ENCODE measurements at regions not wholly inside any gene's neighbourhood (a gene's known extent, or its start where the extent isn't known, plus 50 kb on each side); places are given as distances from the start of the nearest gene placed in this dataset.
"Not testable (repeated sequence)": the region's sequence is repeated elsewhere in the genome, so short reads cannot be mapped to it uniquely, and the experiment has no call there.

DNA sequence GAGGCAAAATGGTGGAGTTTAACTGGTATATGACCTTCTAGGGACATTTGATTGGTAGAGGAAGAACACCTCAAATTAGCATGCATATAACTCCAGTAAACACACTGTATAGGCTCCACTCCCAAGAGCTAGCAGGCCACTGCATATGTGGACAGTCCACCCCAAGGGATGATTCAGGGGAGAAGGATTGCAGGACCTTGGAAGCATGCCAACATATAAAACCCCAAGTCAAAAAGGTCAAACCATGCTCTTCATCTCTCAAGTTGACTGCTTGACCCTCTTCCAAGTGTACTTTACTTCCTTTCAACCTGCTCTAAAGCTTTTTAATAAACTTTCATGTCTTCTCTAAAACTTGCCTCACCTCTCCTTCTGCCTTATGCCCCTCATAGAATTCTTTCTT lies 459.9 kb upstream of the CCDC179 start:
- no peak overlapping the region for H3K27ac ChIP-seq
- no peak for DNase-seq (ENCODE audit: low spot score in 2 of 2)
- no peaks in the 10 kb centered on the region for H3K36me3 ChIP-seq
- H3K4me3 ChIP-seq = no peak overlapping the region
- TF ChIP-seq EP300 (IDR thresholded peaks at IDR 0.05) (no peak), CTCF (IDR thresholded peaks at IDR 0.05) (no peak), POLR2AphosphoS5 (IDR thresholded peaks at IDR 0.05) (no peak), POLR2A (IDR thresholded peaks at IDR 0.05) (no peak)
- no peaks in the 10 kb centered on the region for H3K27me3 ChIP-seq
- H3K4me1 ChIP-seq = no peaks in the 10 kb centered on the region
- H3K9me3 ChIP-seq = peaks cover 7% of the 10 kb centered on the region

GRCh38 chr11:23335586-23335985 lies 475.3 kb upstream of the CCDC179 start:
- not testable (repeated sequence) for H3K4me3 ChIP-seq; H3K9me3 ChIP-seq; H3K27me3 ChIP-seq; H3K27ac ChIP-seq; DNase-seq (ENCODE audit: low spot score in 2 of 2); H3K36me3 ChIP-seq; H3K4me1 ChIP-seq
- 86% methylated on average over 6 of the region's 6 CpGs for WGBS

- Histone ChIP-seq H3K4me3 (no peak overlapping the region), H3K36me3 (no peaks in the 10 kb centered on the region), H3K27me3 (no peaks in the 10 kb centered on the region), H3K9me3 (no peaks in the 10 kb centered on the region), H3K4me1 (no peaks in the 10 kb centered on the region), H3K27ac (no peak overlapping the region)
- no peak for DNase-seq (ENCODE audit: low spot score in 2 of 2)
- WGBS = 56% methylated on average over 2 of the region's 2 CpGs
- TF ChIP-seq POLR2A (IDR thresholded peaks at IDR 0.05) (no peak), EP300 (IDR thresholded peaks at IDR 0.05) (no peak), POLR2AphosphoS5 (IDR thresholded peaks at IDR 0.05) (no peak), CTCF (IDR thresholded peaks at IDR 0.05) (no peak)
These were observed 476.7 kb upstream of the CCDC179 start for GRCh38 chr11:23336961-23337360.

GRCh38 chr11:23353611-23354010 lies 493.3 kb upstream of the CCDC179 start:
- Histone ChIP-seq H3K27ac (no peak overlapping the region), H3K4me1 (no peaks in the 10 kb centered on the region), H3K27me3 (no peaks in the 10 kb centered on the region), H3K4me3 (no peak overlapping the region), H3K36me3 (no peaks in the 10 kb centered on the region), H3K9me3 (peaks cover 3% of the 10 kb centered on the region)
- 73% methylated on average over 2 of the region's 2 CpGs for WGBS
- DNase-seq (ENCODE audit: low spot score in 2 of 2) = no peak
- no peak for TF ChIP-seq POLR2A (IDR thresholded peaks at IDR 0.05)
- TF ChIP-seq POLR2AphosphoS5 (IDR thresholded peaks at IDR 0.05) = no peak
- no peak for TF ChIP-seq EP300 (IDR thresholded peaks at IDR 0.05)
- TF ChIP-seq CTCF (IDR thresholded peaks at IDR 0.05) = no peak

- TF ChIP-seq POLR2AphosphoS5 (IDR thresholded peaks at IDR 0.05) = no peak
- no peak for TF ChIP-seq EP300 (IDR thresholded peaks at IDR 0.05)
- no peak for TF ChIP-seq POLR2A (IDR thresholded peaks at IDR 0.05)
- TF ChIP-seq CTCF (IDR thresholded peaks at IDR 0.05) = no peak
- Histone ChIP-seq H3K27me3 (no peaks in the 10 kb centered on the region), H3K9me3 (no peaks in the 10 kb centered on the region), H3K36me3 (no peaks in the 10 kb centered on the region), H3K4me3 (no peak overlapping the region), H3K27ac (no peak overlapping the region), H3K4me1 (no peaks in the 10 kb centered on the region)
- DNase-seq (ENCODE audit: low spot score in 2 of 2) = no peak
These were observed 499.0 kb upstream of the CCDC179 start for GRCh38 chr11:23359297-23359696.

DNA sequence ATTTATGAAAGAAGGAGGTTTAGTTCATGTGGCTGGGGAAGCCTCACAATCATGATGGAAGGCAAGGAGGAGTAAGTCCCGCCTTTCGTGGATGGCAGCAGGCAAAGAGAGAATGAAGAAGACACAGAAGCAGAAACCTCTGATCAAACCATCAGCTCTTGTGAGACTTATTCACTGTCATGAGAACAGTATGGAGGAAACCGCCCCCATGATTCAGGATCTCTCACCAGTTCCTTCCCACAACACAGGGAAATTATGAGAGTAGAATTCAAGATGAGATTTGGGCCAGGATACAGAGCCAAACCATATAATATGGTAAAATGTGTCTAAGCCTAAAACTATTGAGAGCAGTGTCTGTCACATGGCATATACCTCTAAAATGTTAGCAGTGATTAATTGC lies 503.8 kb upstream of the CCDC179 start:
- DNase-seq (ENCODE audit: low spot score in 2 of 2) = no peak
- Histone ChIP-seq H3K27me3 (no peaks in the 10 kb centered on the region), H3K9me3 (no peaks in the 10 kb centered on the region), H3K4me3 (no peak overlapping the region), H3K4me1 (no peaks in the 10 kb centered on the region), H3K27ac (no peak overlapping the region), H3K36me3 (no peaks in the 10 kb centered on the region)
- TF ChIP-seq POLR2A (IDR thresholded peaks at IDR 0.05) (no peak), EP300 (IDR thresholded peaks at IDR 0.05) (no peak), CTCF (IDR thresholded peaks at IDR 0.05) (no peak), POLR2AphosphoS5 (IDR thresholded peaks at IDR 0.05) (no peak)
- WGBS = 96% methylated on average over 3 of the region's 3 CpGs

Data from suprapubic skin (tissue), 4 donors.